ENCODE measurements at regions not wholly inside any gene's neighbourhood (a gene's known extent, or its start where the extent isn't known, plus 50 kb on each side); places are given as distances from the start of the nearest gene placed in this dataset.

DNA sequence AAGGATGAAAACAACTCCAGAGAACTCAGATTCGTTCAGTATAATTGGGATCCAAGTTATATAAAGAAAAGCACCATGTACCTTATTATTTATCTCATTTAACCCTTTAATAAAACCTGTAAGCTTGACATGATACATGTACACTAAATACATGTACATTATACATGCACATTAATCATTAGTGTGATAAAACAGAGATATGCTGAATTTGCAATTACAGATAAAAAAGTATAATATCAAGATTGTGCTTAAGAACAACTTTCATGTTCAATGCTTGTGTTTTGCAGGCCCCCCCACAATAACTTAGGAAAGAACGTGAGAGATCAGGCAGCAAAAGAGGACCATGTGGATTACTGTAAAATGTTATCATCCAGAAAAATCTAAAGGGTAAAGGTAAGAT lies 385.4 kb upstream of the GYPC start:
- TF ChIP-seq, protein P1, sequence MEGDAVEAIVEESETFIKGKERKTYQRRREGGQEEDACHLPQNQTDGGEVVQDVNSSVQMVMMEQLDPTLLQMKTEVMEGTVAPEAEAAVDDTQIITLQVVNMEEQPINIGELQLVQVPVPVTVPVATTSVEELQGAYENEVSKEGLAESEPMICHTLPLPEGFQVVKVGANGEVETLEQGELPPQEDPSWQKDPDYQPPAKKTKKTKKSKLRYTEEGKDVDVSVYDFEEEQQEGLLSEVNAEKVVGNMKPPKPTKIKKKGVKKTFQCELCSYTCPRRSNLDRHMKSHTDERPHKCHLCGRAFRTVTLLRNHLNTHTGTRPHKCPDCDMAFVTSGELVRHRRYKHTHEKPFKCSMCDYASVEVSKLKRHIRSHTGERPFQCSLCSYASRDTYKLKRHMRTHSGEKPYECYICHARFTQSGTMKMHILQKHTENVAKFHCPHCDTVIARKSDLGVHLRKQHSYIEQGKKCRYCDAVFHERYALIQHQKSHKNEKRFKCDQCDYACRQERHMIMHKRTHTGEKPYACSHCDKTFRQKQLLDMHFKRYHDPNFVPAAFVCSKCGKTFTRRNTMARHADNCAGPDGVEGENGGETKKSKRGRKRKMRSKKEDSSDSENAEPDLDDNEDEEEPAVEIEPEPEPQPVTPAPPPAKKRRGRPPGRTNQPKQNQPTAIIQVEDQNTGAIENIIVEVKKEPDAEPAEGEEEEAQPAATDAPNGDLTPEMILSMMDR (IDR thresholded peaks at IDR 0.05 in 8 of 11, conservative IDR thresholded peaks at IDR 0.05 in 3 of 11) = no peak
- no peak for TF ChIP-seq POLR2A (IDR thresholded peaks at IDR 0.05)
- no peak for TF ChIP-seq POLR2AphosphoS5 (IDR thresholded peaks at IDR 0.05)

Data from spleen (tissue), 7 donors.